PC-9 (cell line): ENCODE measurements at regions not wholly inside any gene's neighbourhood (a gene's known extent, or its start where the extent isn't known, plus 50 kb on each side); places are given as distances from the start of the nearest gene placed in this dataset.

Source experiments
- BruUV-seq: library from RNA; stranded (reverse); fragments of 400-500 nt; replicated peaks from 2 replicates; lab custom pipeline; 2021; lab: Mats Ljungman, UMichigan
- CTCF ChIA-PET: fragments of 300-600 bp; sonication (Branson Sonifier 250); formaldehyde crosslinking; loops from one replicate; lab custom pipeline; 2022; ENCODE audit warnings: antibody characterized with exemption; lab: Charles Lee
- POLR2A ChIA-PET: fragments of 300-600 bp; sonication (Branson Sonifier 250); formaldehyde crosslinking; loops from one replicate; lab custom pipeline; 2022; ENCODE audit warnings: antibody characterized with exemption; ENCODE audit not compliant: unreplicated experiment; lab: Charles Lee
- DNase-seq, 2 experiments: peaks; one replicate each; pipeline versions ENCODE4 v3.0.0 to v3.0.0-alpha.2; 2015 to 2022; ENCODE audit warnings: mixed read lengths in 1 of 2
- H2AFZ ChIP-seq: fragments of 200-600 bp; sonication (generic); 2 replicates; pipeline ENCODE4 v1.8.1; 2017; ENCODE audit warnings: antibody characterized with exemption
- H3F3A ChIP-seq: fragments of 200-600 bp; sonication (generic); 2 replicates; pipeline ENCODE4 v1.8.1; 2017; ENCODE audit warnings: antibody characterized with exemption, mild to moderate bottlenecking, low read depth; ENCODE audit not compliant: insufficient read depth
- H3K27ac ChIP-seq: fragments of 200-600 bp; sonication (generic); 2 replicates; pipeline ENCODE4 v1.6.1; 2016; ENCODE audit warnings: mixed run types
- H3K27me3 ChIP-seq: fragments of 200-600 bp; sonication (generic); 2 replicates; pipeline ENCODE4 v1.6.1; 2016; ENCODE audit warnings: low read depth, mixed run types; ENCODE audit not compliant: insufficient read depth
- H3K36me3 ChIP-seq: fragments of 200-600 bp; sonication (generic); 2 replicates; pipeline ENCODE4 v1.6.1; 2016; ENCODE audit warnings: low read depth, mixed run types
- H3K4me1 ChIP-seq: fragments of 200-600 bp; sonication (generic); replicated peaks from 2 replicates; pipeline ENCODE4 v1.6.1; 2016; ENCODE audit warnings: mixed run types; ENCODE audit not compliant: insufficient read depth
- H3K4me2 ChIP-seq: fragments of 200-600 bp; sonication (generic); 2 replicates; pipeline ENCODE4 v1.6.1; 2017; ENCODE audit warnings: mixed run types
- H3K4me3 ChIP-seq: fragments of 200-600 bp; sonication (generic); 2 replicates; pipeline ENCODE4 v1.6.1; 2016; ENCODE audit warnings: mixed run types
- H3K79me2 ChIP-seq: fragments of 200-600 bp; sonication (generic); 2 replicates; pipeline ENCODE4 v1.6.1; 2017; ENCODE audit warnings: low read depth, mixed run types
- H3K9me2 ChIP-seq: fragments of 200-600 bp; sonication (generic); 2 replicates; pipeline ENCODE4 v1.8.1; 2017; ENCODE audit warnings: mild to moderate bottlenecking; ENCODE audit not compliant: insufficient read depth
- H3K9me3 ChIP-seq: fragments of 200-600 bp; sonication (generic); 2 replicates; pipeline ENCODE4 v1.8.1; 2016; ENCODE audit warnings: low read depth; ENCODE audit not compliant: insufficient read depth
- H4K20me1 ChIP-seq: fragments of 200-600 bp; sonication (generic); 2 replicates; pipeline ENCODE4 v1.8.1; 2017; ENCODE audit not compliant: insufficient read depth
- CTCF ChIP-seq: fragments of 200-600 bp; sonication (generic); conservative IDR thresholded peaks from 2 replicates; pipeline ENCODE4 v1.6.1; 2017; ENCODE audit warnings: mixed run types, antibody characterized with exemption, mild to moderate bottlenecking, moderate library complexity
- EZH2 ChIP-seq: fragments of 200-600 bp; sonication (generic); IDR thresholded peaks from 2 replicates; pipeline ENCODE4 v1.8.0; 2017; ENCODE audit warnings: antibody characterized with exemption, low read depth
- intact Hi-C: fragments of 100-400 bp; cut with micrococcal nuclease; formaldehyde crosslinking; loops from one replicate; pipeline ENCODE4 v1.10.0; 2022; ENCODE audit not compliant: unreplicated experiment

- Histone ChIP-seq H3K27me3 (peaks cover 5% of the 10 kb centered on the region; the same call in 1 of the 2 replicates), H3K9me3 (peaks cover 5% of the 10 kb centered on the region; the same call in 1 of the 2 replicates), H2AFZ (no peak overlapping the region), H3F3A (no peaks in the 10 kb centered on the region), H3K4me2 (no peak overlapping the region), H3K9me2 (no peaks in the 10 kb centered on the region), H3K4me3 (no peak overlapping the region), H3K4me1 (no peaks in the 10 kb centered on the region), H3K36me3 (no peaks in the 10 kb centered on the region), H4K20me1 (no peaks in the 10 kb centered on the region), H3K27ac (no peak overlapping the region), H3K79me2 (no peaks in the 10 kb centered on the region)
- POLR2A ChIA-PET, result no interaction called here
- CTCF ChIA-PET, result no interaction called here
- no TSS peak for BruUV-seq
- DNase-seq, result no peak
- no peak for TF ChIP-seq CTCF
- no peak for TF ChIP-seq EZH2
- intact Hi-C loops, result no loop called here
Observed at GRCh38 chr11:95486979-95487378, 256.0 kb upstream of the SESN3 start.

GRCh38 chr11:95486466-95486865 is 255.5 kb upstream of the SESN3 start:
- peaks cover 5% of the 10 kb centered on the region; the same call in 1 of the 2 replicates for H3K9me3 ChIP-seq
- no peak overlapping the region for H2AFZ ChIP-seq
- peaks cover 5% of the 10 kb centered on the region; the same call in 1 of the 2 replicates for H3K27me3 ChIP-seq
- no peak overlapping the region for H3K4me3 ChIP-seq
- no peaks in the 10 kb centered on the region for H3K9me2 ChIP-seq
- no peaks in the 10 kb centered on the region for H3K79me2 ChIP-seq
- intact Hi-C loops, result no loop called here
- H3K4me1 ChIP-seq, result no peaks in the 10 kb centered on the region
- no peaks in the 10 kb centered on the region for H4K20me1 ChIP-seq
- no peak overlapping the region for H3K27ac ChIP-seq
- BruUV-seq, result no TSS peak
- no peaks in the 10 kb centered on the region for H3K36me3 ChIP-seq
- no peak for DNase-seq
- CTCF ChIA-PET, result no interaction called here
- TF ChIP-seq CTCF, result no peak
- no peak for TF ChIP-seq EZH2
- H3F3A ChIP-seq, result no peaks in the 10 kb centered on the region
- no peak overlapping the region for H3K4me2 ChIP-seq
- POLR2A ChIA-PET, result no interaction called here

- ChIA-PET POLR2A (no interaction called here), CTCF (no interaction called here)
- Histone ChIP-seq H3K27ac (no peak overlapping the region), H3K4me2 (no peak overlapping the region), H4K20me1 (no peaks in the 10 kb centered on the region), H3K79me2 (no peaks in the 10 kb centered on the region), H3K27me3 (peaks cover 5% of the 10 kb centered on the region; the same call in 1 of the 2 replicates), H3K4me1 (no peaks in the 10 kb centered on the region), H3K4me3 (no peak overlapping the region), H3K36me3 (no peaks in the 10 kb centered on the region), H3F3A (no peaks in the 10 kb centered on the region), H3K9me3 (peaks cover 3% of the 10 kb centered on the region; the same call in 1 of the 2 replicates), H2AFZ (no peak overlapping the region), H3K9me2 (no peaks in the 10 kb centered on the region)
- intact Hi-C loops, result no loop called here
- no peak for DNase-seq
- TF ChIP-seq EZH2, result no peak
- TF ChIP-seq CTCF, result no peak
- no TSS peak for BruUV-seq
Observed at GRCh38 chr11:95485115-95485900, 254.3 kb upstream of the SESN3 start.
